HUDEP-2 (cell line): ENCODE measurements at regions not wholly inside any gene's neighbourhood (a gene's known extent, or its start where the extent isn't known, plus 50 kb on each side); places are given as distances from the start of the nearest gene placed in this dataset.
"Not testable (repeated sequence)": the region's sequence is repeated elsewhere in the genome, so short reads cannot be mapped to it uniquely, and the experiment has no call there.

Experiments used
- DNase-seq, 76 experiments: peaks; one replicate each; lab custom pipeline; 2025; ENCODE audit not compliant: unreplicated experiment in 76 of 76; lab: John Stamatoyannopoulos, UW

DNA sequence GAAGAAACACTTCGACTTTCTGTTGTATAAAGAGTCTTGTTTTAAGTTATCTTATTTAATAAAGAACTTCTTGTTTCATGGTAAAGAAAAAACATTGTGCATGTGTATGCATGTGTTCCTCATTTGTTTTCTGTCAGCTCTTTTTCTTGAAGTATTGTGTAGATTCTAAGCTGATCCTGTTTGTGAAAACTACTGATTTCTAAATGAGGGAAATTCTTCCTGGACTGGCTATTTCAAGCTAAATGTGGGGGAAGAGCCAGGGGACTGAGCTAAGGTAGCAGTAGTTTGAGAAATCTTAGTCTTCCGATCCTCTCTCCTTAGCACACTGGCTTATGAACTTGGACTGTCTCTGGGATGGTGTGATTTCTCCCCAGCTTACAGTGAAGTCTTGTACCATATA, 56.4 kb upstream of the RBMS1 start:
- DNase-seq, result no peak

DNA sequence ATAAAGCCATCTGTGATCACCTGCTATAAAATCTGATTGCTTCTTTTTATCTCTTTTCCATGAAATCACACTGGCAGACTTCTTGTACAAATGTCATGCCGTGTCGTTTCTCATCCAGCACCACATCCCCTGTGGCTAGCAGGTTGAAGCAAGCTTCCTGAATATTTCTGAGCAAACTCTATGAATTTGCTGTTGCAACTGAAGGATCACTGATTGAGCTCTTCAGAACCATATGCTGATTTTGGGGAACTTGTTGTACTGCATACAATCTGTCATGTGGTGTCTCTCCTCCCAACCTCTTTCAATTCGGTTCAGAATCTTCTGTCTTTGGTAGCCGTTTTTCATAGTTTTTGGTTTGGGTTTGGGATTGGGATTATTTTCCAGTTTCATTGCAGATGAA, 57.7 kb upstream of the RBMS1 start:
- no peak for DNase-seq

DNA sequence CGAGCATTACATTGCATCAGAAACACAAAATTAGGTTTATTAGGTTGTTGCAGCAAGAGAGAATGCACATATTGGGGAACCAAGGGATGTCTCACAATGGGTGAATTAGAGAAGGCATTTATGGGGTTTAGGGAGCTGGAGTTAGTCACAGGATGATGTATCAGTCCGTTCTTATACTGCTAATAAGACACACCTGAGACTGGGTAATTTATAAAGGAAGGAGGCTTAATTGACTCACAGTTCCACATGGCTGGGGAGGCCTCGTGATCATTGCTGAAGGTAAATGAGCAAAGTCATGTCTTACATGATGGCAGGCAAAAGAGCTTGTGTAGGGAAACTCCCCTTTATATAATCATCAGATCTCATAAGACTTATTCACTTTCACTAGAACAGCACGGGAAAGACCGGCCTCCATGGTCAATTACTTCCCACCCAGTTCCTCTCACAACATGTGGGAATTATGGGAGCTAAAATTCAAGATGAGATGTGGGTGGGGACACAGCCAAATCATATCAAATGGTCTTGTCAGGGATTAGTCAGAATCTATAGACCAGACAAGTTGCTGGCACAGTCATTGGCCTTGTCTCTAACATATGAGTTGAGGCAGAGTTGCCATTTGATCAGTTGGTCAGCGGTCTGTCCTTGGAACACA, 61.9 kb upstream of the RBMS1 start:
- DNase-seq, result no peak

DNA sequence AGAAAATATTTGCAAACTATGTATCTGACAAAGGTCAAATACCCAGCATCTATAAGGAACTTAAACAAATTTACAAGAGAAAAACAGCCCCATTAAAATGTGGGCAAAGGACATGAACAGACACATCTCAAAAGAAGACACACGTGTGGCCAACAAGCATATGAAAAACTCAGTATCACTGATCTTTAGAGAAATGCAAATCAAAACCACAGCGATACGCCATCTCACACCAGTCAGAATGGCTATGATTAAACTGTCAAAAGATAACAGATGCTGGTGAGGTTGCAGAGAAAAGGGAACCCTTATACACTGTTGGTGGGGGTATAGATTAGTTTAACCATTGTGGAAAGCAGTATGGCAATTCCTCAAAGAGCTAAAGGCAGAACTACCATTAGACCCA, 64.3 kb upstream of the RBMS1 start:
- no peak for DNase-seq

DNA sequence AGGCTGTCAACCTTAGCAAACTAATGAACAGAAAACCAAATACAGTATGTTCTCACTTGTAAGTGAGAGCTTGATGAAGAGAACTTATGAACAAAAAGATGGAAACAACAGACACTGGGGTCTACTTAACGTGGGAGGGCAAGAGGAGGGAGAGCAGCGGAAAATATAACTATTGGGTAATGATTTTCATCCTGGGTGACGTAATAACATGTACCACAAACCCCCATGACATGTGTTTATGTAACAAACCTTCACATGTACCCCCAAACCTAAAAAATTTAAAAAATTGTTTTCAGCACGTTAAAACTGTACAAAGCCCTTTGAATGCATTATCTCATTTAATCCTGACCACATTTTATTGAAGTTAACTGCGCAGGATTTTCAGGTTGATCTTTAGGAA, 64.9 kb upstream of the RBMS1 start:
- DNase-seq, result no peak

DNA sequence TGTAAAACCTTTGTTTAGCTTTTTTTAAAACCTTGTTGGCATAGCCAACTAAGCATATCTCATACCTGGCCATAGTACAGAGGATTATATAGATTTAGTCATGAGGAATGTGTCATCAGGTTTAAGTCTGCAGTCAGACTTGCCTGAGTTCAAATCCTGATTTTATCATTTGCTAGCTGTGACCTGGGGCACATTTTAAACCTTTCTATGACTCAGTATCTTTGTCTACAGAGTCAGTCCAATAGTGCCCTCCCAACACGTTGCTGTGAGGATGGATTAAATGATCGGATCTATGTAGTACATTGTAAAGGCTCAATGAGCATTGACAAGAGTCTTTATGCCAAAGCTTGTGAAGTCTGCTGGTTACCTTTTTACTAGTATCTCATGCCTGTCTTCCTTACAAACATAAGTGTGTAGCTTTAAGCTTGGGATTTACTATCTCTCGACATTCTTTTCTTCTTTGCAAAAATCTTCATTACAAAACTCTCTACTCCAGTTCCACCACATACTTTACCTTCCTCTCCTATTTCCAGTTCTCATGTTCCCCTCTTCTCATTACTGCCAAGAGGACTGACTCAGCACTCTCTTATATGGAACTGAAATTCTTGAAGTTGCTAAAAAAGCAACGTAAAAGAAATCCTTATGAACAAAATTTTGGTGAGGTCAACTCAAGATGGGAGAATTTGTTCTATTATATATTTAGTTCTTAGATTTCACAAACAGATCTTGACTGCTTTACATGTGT, 68.1 kb upstream of the RBMS1 start:
- no peak for DNase-seq

DNA sequence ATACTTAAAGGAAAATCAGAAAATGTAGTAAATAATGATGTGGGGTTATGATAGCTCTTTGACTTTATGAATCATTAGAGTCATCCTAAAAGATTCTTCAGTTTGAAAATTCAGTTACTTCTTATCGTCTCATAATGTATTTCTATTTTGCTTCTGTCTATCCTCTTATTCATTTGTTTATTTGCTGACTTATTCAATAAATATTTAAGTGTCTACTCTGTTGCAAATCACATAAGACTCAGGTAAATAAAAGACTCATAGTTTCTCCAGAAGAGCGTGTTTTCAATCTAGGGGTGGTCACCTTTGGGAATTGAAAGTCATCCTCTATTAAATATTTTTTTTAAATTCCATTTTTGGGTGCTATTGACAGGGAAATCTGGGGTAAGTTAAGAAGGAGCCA, 69.1 kb upstream of the RBMS1 start:
- no peak for DNase-seq

DNA sequence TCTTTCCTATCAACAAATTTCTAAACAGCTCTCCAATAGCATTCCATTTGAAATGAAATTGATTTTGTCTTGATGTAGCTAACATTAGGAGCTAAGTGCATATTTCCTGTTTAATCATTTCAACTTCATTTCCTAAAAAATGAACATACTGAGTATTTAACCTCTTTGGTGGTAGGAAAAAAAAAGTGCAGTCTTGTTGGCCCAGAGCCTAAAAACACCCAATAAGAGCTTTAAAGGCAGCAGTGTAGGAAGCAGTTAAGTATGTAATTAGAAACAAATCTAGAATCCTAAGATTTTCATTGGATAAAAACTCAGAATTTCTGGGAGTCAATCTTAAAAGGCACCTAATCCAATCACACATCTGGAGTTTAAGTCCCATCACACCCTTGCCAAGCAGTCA, 71.0 kb upstream of the RBMS1 start:
- DNase-seq, result no peak

DNA sequence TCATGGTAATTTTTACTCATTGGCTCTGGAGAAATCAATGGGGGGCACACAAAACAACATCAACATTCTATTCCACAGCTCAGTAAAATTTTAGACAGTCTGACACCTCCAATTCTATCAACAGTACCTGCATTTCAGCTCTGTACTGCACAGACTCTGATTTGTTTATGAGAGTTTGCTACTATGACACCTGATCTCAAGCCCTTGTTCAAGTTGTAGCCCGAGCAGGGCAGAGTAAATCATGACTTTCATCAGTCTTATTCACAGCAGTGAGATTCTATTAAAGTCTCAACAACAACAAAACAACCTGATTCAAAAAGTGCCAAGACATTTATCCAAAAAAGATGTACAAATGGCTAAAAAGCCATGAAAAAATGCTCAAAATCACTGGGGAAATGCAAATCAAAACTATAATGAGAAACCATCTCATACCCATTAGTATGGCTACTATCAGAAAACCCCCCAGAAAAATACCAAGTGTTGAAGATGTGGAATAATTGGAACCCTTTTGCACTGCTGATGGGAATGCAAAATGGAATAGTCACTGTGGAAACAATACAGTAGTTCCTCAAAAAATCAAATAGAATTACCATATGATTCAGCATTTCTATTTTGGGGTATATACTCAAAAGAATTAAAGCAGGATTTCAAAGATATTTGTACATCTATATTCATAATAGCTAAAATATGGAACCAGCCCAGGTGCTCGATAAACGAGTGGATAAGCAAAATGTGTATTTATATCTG, 71.7 kb upstream of the RBMS1 start:
- DNase-seq, result no peak

DNA sequence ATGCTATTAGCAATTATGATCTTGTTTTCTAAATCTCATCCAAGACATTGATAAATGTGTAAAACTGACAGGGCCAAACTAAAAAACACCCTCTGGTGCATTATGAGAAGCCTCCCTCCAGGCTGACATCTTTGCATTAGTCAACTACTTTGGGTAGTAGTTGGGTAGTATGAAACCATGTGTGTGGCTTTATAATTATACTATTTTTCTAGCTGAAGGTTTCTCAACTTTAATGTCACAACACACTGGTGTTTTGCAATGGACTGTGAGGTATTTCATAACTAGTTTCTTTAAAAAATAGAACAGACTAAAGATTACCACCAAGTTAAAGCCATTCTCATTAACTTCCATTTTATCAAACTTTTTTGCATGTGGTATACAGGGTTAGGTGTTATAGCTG, 73.1 kb upstream of the RBMS1 start:
- no peak for DNase-seq

DNA sequence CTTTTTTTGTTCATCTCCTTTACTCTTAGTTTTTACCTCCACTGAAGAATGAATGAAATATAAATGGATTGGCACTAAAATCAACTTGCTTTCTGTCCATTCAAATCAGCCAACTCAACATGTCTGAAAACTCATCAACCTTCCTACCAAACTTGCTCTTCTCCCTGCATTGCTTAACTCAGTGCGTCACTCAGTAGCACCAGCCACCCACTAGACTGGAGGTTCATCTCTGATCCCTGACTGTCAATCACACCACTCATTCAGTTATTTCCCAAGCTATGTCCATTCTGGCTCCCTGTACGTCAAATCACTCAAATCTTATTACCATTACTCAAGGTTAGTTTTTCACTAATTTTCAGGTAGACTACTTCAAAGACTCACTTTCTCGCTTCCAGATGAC, 75.2 kb upstream of the RBMS1 start:
- DNase-seq, result no peak

DNA sequence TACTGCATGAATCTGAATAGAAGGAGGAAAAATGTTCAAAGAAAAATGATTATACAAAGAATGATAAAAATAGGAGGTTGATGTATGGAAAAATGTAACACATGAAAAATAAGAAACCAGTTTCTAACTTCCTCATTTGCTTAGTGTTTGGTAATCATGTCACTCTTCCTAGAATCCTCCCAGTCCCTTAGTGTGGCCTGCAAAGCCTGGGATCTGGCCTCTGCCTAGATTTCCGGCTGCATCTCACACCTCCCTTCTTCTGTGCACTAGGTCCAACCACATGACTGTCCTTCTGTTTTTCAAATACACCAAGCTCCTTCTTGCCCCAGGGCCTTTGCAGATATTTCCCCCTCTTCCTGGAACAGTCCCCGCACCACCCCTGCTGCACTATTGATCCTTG, 76.8 kb upstream of the RBMS1 start:
- DNase-seq, result no peak

DNA sequence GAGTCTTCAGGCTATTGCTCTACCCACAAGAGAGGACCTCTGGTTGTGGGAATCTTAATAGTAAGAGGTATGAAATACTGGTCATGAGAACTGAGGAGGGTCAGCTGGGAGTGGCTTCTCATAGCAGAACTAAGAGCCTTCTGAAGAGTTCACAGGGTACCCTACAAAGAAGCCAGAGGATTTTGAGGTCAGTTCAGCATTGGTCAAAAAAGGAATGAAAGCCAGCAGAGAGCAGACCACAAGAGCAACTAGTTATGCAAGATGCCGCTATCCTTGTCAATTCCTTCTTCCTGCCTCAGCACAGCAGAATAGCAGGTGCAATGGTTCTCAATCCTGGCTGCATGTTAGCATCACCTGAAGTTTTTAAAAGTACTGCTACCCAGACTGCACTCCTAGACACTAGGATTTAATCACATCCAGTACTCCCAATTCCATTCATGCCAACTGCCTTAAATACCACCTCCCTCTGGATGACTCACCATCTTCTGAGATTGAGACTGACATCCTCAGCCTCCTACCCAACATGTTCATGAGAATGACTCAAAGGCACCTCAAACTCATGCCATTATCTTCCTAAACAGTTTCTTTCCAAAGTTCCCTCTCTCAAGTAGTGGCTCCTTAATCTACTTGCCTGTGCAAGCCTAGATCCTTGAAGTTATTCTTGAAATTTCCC, 81.0 kb upstream of the RBMS1 start:
- DNase-seq, result no peak

DNA sequence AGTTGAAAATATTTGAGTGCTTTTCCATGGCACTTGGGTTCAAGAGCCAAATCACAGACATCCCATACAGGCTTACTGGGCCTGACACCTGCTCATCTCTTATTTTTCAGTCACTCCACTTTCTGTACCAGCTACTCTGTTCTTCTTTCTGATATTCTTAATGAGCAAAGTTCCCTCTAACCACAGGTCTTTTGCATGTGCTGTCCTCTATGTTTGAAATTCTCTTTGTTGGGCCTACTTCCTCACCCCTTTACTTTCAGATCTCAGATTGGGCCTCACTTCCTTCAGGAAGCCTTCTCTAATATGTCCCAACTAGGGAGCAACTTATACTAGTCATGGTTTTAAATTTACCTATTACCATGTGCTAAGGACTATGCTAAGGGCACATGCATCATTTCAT, 81.8 kb upstream of the RBMS1 start:
- no peak for DNase-seq

DNA sequence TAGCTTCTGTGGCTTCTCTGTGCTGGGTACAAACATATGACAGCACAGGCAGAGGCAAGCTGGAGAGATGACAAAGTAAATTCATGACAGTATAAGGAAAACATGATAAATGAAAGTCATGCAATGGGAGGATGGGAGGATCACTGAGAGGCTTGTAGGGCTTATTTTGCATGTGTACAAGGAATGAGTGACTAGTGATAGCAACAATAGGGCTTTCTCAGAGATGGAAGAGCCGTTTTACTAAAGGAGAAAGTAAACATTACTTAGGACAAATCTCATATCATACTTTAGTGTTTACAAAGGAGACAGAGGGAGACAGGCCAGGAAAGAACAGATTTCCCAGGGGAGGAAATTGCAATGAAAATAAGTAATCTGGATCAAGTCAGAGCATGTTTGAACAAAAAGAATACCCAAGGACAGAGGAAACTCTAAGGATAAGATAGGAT, 82.5 kb upstream of the RBMS1 start:
- no peak for DNase-seq

DNA sequence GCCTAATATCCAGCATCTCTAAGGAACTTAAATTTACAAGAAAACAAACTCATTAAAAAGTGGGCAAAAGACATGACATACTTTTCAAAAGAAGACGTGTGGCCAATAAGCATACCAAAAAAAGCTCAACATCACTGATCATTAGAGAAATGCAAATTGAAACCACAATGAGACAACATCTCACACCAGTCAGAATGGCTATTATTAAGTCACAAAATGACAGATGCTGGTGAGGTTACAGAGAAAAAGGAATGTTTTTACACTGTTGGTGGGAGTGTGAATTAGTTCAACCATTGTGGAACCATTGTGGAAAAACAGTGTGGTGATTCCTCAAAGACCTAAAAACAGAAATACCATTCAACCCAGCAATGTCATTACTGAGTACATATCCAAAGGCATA, 83.5 kb upstream of the RBMS1 start:
- DNase-seq, result not testable (repeated sequence)

DNA sequence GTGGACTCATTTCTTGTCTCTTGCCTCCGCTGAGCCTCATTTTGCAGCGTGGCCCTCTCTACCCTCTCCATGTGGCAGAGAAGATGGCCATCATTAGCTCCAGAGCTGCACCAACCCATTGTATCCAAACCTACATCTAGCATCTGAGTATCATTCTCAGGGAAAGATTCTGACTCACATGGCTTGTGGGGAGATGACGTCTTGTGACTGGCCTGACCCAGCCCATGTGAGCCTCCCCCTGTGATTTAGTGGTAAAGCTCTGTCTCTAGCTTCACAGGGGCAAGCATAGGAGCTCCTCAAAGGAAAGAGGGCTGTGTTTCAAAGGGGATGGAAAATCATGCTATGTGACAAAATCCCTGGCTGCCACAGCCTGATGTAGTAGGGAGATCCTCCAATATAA, 87.4 kb upstream of the RBMS1 start:
- DNase-seq, result no peak

DNA sequence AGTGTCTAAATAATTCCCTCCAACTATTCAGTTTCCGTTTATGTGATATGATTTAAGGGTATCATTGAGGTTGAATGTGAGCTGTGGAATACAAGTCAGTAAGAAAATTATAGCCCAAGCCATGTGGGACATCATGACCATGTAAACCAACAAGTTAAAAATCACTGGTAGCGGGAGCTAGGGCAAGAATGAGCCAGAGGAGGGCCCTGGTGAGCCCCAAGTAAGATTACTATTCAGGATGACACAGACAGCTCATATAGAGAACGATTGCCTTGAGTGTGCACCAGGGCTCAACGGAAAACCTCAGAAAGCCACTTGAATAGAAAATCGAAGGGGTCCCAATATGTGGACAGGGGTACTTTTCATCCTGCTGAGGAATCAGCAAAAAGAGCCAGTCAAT, 87.8 kb upstream of the RBMS1 start:
- DNase-seq, result no peak

DNA sequence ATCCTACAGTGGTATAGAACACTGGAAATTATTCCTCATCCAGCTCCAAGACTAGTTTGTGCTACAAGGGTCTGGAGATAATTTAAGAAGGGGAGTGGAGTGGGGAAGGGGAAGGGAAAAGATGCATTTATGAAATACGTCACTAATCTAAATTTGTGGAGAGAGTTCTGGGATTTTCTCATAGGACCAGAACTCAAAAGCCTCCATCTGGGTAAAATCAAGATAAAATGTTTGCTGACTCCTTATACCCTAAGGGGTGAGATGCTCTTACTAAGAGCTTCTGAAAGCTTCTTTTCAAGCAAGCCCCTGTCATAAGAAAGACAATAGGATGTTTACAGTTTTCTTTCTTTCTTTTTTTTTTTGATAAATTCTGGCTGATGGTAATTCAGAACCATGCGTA, 88.5 kb upstream of the RBMS1 start:
- DNase-seq, result no peak

DNA sequence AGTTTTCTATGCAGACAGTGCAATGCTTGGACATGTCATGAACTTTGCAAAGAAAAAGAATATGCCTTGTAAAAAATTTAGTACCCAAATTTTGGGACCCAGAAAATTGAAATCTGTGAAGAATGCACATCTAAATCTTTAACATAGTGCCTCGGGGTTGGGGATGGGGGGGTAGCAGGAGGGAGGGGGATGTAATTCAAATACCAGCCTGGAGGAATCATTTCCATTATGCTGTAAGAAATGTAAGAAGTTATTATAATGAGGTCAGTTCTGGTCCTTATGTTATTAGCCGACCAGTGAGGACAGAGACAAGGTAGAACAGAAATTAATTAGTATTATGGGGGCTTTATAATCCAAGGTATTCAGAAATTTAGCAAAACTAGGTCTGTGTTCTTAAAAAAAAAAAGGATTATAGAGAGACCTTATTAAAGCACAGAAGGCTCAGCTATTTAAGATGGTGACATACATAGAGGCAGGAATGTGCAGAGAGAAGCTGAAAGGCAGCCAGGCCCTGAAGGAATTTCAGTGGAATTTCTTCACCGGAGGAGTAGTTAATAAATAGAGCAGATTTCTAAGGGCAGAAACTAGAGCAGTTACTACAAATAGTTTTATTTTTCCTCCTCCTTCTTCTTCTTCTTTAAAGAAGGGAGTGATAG, 89.0 kb upstream of the RBMS1 start:
- DNase-seq, result no peak

DNA sequence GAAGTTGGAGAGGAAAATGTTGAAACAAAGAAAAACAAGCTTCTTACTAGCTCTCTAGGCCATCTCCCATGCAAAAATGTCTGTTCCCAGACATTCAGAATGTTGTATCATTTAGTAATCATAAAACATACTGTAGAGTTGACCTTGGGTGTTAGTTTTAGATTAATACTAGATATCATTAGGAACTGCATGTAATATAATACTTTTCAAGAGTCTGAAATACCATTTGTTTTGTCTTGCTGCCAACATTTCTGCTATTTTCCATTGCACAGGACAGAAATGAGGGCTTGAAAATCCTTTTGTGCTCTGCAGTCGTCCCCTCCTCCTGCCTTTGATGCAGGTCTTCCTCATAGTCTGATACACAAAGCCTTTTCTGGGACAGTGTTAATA, 89.5 kb upstream of the RBMS1 start:
- DNase-seq, result no peak
